HK-2 (cell line): ENCODE measurements at regions not wholly inside any gene's neighbourhood (a gene's known extent, or its start where the extent isn't known, plus 50 kb on each side); places are given as distances from the start of the nearest gene placed in this dataset.
"Not testable (repeated sequence)": the region's sequence is repeated elsewhere in the genome, so short reads cannot be mapped to it uniquely, and the experiment has no call there.

Experiments used
- DNase-seq: peaks from one replicate; pipeline ENCODE4 v3.0.0-alpha.2; 2018; ENCODE audit not compliant: unreplicated experiment

- no peak for DNase-seq
Measured at GRCh38 chr7:41578700-41579099, 124.2 kb downstream of the INHBA start.

DNA sequence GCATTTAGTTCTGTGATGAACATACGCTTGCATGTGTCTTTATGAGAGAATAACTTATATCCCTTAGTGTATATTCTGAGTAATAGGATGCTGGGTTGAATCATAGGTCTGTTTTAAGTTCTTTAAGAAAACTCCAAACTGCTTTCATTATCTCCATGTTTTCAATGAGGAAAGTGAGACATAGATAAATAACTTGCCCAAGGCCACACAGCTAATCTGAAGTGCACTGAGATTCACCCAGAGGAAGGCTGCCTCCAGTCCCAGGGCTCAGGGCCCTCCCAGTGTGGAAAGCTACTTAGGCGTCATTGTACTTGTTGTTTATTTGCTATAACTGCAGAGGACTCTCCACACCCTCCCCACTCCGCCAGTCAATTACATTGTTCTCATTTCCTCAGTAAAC, 126.7 kb downstream of the INHBA start:
- DNase-seq: no peak

DNA sequence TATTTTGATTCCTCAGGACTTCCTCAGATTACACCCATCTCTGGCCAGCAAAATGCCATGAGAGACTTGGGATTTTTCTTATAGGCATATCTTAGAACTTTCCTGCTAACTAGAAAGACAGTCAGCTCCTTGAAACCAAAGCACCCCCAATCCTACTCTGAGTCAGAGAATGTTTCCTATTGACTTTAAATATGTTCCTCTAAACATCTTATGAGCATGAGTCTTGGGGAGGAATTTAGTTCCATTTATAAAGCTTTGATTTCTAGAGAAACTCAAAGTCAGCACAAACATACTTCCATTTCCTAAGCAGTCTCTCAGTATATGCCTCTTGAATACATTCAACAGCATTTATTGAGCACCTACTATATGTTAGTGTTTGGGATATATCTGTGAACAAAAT, 128.5 kb downstream of the INHBA start:
- DNase-seq: no peak

DNA sequence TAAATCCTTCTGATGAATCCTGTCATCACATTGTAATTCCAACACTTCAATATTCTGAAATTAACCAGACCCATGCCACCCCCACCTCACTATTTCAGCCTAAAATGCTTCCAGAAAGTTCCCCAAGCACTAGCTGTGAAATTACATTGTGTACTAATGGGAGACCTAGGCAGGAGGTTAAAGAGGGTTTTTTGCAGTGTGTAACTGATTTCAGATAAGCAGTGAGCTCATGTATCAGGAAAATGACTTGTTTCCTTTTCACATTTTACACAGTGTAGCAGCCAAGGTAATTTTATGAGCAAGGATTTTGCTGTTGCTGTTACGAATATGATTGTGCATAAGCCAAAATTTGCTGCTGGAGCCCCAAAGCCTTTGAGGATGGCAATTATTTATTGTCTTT, 129.0 kb downstream of the INHBA start:
- DNase-seq: no peak

DNA sequence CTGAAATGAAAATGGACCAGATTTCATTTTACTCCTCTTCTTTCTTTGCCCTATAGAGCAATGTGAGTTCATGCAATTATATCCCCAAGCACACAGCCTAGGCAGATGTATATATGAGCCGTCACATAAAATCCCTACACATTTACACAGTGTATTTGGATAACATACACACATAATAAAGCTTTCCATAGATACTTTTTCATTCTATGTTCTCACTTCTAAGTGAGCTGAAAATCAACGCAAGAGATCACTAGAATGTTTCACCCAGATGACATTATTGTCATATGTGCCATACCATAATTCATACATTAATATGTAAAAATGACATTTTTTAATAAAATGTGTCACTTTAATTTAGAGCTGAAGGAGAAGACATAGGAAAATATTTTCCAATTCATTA, 129.4 kb downstream of the INHBA start:
- DNase-seq: no peak

DNA sequence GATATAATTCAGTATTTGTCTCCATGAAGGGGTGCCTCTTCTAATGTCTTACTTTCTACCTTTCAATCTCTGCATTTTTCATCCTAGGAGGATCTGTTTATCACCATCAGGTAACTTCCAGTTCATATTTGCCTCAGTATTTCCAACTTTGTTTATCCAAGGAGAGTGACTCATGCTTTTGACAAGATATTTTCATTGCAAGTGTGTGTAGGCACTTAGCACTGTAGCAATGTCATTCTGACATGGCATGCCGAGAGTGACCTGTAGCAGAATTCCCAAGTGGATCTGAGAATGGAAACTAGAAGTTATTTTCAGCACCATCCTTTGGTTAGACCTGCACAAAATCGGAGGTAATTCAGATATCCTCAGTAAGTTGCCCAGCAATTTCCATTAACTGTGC, 129.9 kb downstream of the INHBA start:
- no peak for DNase-seq

GRCh38 chr7:41571573-41571972, 131.3 kb downstream of the INHBA start:
- no peak for DNase-seq

- no peak for DNase-seq
Measured at GRCh38 chr7:41570766-41571165, 132.1 kb downstream of the INHBA start.

DNA sequence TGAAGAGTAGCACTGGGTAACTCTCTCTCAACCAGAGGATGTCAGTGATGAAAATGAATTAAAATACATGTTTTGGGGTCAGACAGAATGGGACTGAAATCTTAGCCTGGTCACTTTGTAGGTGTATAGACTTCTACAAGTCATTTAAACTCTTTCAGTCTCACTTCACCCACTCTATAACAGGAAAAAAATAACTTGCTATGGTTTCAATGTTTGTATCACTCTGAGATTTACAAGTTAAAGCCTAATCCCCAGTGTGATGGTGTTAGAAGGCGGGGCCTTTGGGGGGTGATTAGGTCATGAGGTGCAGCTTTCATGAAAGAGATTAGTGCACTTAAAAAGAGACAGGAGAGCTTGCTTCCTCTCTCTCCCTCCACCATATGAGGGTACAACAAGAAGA, 134.8 kb downstream of the INHBA start:
- DNase-seq: no peak

DNA sequence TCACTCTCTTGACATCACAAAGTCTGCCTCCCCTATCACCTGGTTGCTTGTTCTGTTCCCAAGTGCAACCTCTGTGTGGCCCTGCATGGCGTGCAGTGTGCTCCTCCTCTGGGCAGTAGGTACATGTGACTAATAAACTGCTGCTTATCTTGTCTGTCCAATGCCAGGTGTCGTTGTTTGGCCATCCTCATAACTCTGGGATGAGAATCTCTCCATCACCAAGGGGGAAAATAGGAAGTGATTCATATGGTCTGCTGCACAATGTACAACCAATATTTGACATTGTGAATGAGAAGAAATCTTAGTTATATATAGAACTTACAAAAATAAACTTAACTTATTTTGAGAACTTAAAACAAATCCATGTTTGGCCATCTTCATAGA, 135.2 kb downstream of the INHBA start:
- DNase-seq: no peak

DNA sequence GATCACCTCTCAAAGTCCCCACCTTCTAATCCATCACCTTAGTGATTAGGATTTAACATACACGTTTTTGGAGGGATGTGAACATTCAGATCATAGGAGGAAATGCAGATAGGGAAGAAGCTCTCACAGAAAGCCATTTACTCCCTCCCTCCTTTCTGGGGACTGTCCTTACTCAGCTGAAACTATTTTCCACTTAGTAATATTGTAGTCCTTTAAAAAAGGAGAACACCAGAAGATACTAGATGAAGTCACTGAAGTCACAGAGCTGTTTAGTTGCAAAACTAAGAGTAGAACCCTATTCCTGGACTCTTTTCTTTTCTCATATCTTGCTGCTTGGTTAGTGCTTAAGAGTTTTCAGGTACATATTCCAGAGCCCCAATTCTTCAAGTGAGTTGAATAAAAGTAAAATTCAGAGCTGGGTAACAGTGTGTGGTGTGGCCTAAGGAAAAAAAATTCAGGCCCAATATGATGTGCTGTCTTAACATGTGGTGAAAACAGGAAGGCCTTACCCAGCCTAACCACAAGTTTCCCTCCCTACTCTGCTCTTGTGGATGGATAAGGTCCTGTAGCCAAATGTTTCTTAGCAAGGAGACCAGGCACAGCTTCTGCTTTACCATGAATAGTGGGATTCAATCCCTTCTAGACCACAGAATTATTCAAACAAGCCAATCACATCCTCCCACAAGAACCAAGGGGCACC, 135.7 kb downstream of the INHBA start:
- DNase-seq: no peak

DNA sequence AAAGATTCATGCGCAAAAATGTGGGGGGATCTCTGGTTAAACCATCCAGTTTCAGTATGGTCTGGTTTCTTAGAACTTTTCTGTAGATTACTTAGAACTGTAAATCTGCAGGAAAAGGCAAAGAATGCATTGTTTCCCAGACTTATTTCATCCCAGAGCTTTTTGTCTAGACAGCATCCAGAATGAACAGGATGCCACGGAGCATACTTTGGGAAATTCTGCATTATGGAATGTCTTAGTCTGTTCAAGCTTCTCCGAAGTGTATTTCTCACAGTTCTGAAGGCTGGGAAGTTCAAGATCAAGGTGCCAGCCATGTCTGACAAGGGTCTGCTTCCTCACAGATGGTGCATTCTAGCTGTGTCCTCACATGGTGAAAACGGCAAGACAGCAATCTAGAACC, 136.3 kb downstream of the INHBA start:
- DNase-seq: no peak

GRCh38 chr7:41565655-41566054, 137.2 kb downstream of the INHBA start:
- DNase-seq: no peak

DNA sequence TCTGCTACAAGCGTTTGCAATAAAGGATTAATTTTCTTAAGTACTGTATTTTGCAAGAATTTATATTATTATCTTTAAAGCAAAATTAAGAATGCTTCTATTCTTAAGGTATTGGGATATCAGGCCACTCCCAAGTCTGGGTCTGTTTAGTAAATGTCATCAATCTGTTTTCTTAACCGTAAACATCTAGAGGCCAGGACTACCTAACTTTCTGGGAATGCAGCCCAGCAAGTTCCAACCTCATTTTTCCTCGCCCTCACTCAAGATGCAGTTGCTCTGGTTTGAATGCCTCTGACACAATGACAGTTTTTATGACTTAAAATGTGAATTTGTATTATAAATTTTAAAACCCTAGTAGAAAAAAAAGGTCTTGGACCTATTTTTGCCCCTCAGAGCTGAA, 143.5 kb downstream of the INHBA start:
- DNase-seq: no peak

DNA sequence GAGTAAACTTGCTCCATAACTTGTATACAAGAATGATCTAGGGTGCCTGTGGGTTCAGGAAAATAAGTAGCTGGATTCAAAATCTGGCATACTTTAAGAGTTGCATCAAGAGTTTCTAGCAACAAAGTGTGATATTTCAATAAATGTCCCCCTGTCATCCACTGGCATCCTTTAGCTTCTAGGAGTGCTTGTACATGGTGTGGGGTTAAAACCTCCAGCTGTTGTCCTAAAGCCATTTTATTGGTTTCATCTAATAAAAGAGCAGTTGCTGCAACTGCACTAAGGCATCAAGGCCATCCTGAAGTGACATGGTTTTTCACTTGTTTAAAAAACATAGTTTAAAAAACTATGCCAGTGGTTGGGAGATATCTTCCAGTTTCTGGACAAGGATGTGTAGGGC, 148.4 kb downstream of the INHBA start:
- DNase-seq: no peak

DNA sequence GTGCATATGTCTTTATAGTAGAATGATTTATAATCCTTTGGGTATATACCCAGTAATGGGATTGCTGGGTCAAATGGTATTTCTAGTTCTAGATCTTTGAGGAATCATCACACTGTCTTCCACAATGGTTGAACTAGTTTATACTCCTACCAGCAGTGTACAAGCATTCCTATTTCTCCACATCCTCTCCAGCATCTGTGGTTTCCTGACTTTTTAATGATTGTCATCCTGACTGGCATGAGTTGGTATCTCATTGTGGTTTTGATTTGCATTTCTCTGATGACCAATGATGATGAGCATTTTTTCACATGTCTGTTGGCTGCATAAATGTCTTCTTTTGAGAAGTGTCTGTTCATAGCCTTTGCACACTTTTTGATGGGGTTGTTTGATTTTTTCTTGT, 152.8 kb downstream of the INHBA start:
- DNase-seq: not testable (repeated sequence)

DNA sequence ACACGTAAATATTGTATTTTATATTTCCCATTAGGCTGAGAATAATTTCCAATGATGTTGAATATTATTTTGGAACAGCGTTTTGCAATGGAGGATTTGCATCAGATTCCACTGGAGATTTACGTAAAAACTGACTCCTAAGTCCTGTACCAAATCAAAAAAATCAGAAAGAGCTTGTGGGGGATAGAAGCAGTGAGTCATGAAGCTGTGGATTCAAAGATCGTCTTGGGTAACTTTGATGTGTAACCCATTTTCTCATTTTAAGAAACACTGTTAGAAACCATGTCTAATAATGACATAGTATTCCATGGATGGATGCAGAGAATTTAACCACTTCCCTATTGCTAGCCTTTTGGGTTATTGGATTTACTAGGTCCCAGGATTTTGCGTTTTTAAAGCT, 158.6 kb downstream of the INHBA start:
- no peak for DNase-seq

GRCh38 chr7:41540601-41541000, 162.3 kb downstream of the INHBA start:
- no peak for DNase-seq

DNA sequence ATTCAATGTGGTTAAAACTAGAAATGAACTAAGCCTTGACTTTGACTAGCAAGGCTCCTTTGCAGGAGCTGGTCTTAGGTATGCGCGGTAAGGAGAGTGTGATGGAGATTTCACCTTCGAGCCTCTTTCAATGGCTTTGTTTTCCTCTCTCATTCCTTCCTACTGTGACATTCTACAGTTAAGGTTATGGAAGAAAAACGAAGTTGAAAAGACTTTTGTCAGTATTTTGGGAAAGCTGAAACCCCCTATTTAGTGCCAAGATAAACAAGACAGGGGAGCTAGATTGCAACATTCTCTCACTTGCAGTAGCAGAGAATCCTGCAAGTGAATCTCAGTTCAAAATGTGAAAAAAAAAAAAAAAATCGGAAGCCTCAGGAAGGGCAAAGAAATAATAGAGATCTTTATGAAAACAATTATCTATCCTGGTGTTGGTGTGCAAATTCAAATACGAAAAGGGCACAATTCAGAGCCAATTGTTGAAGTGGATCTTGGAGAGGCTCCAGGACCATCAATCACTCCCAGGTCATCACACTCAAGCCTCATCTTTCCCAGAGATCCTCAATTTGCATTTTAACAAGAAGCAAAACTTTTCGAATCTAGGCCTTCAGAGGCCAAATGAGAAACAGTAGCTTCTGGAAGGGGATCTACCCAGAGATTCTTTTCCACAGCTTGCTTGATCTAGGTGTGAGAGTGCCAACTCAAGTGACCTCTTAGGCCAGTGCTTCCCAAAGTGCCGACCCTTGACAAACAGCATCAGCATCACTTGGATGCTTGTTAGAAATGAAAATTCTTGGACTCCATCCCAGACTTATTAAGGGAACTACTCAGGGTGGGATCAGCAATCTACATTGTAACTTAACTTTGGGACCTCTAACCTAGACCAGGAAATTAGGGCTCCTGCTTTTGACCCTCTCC, 163.8 kb downstream of the INHBA start:
- no peak for DNase-seq

- no peak for DNase-seq
Measured at GRCh38 chr7:41536873-41537665, 165.8 kb downstream of the INHBA start.

GRCh38 chr7:41536122-41536872, 166.6 kb downstream of the INHBA start:
- DNase-seq: no peak

DNA sequence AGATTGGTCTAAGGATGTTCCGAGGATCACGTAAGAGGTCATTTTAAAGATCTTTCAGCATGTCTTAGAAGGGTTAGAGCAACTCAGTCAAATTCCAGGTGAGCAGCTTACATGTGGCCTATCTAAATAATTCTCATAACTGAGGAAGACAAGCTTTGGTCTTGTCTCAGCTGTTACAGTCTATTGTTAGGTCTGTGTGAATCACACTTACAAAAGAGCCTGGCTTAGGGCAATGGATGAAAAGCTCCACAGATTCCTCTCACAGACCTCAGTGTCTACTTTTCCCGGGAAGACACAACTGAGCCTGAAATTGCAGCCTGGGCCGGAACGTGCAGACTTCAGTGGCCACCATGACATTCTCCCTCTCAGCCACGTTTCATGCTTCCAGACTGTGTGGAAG, 173.1 kb downstream of the INHBA start:
- DNase-seq: no peak
